ENCODE measurements at regions not wholly inside any gene's neighbourhood (a gene's known extent, or its start where the extent isn't known, plus 50 kb on each side); places are given as distances from the start of the nearest gene placed in this dataset.
"Not testable (repeated sequence)": the region's sequence is repeated elsewhere in the genome, so short reads cannot be mapped to it uniquely, and the experiment has no call there.

DNA sequence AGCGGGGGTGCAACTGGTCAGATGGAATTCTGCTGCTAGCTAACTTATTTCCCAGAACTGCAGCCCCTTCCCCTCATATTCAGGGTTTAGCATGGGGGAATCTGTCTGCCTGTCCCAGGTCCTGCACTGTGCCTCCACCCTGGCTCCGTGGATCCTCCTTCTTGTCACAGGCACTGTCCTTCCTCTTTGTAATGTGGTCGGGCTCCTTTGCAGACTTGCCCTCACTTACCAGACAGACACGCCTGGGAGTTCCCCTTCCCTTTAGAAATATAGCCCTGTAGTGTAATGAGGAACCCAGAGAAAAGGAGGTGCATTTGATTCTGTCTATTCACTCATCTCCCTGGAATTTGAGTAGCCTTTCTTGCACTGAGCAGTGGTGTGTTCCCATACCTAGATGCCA is 108.7 kb downstream of the TRIM43 start:
- TF ChIP-seq, protein P1, sequence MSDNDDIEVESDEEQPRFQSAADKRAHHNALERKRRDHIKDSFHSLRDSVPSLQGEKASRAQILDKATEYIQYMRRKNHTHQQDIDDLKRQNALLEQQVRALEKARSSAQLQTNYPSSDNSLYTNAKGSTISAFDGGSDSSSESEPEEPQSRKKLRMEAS (IDR thresholded peaks at IDR 0.05; ENCODE audit: low read depth, low read length), result no peak
- TF ChIP-seq MYC (IDR thresholded peaks at IDR 0.05; ENCODE audit: low read depth, low read length) (no peak), POLR2A (IDR thresholded peaks at IDR 0.05; ENCODE audit: extremely low read depth, insufficient read length) (no peak)
- TF ChIP-seq, protein P2, sequence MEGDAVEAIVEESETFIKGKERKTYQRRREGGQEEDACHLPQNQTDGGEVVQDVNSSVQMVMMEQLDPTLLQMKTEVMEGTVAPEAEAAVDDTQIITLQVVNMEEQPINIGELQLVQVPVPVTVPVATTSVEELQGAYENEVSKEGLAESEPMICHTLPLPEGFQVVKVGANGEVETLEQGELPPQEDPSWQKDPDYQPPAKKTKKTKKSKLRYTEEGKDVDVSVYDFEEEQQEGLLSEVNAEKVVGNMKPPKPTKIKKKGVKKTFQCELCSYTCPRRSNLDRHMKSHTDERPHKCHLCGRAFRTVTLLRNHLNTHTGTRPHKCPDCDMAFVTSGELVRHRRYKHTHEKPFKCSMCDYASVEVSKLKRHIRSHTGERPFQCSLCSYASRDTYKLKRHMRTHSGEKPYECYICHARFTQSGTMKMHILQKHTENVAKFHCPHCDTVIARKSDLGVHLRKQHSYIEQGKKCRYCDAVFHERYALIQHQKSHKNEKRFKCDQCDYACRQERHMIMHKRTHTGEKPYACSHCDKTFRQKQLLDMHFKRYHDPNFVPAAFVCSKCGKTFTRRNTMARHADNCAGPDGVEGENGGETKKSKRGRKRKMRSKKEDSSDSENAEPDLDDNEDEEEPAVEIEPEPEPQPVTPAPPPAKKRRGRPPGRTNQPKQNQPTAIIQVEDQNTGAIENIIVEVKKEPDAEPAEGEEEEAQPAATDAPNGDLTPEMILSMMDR (IDR thresholded peaks at IDR 0.05; ENCODE audit: low read depth, low read length), result no peak
- peak; percentile 36 for DNase-seq (ENCODE audit: low read depth)
- no peak overlapping the region for H3K4me3 ChIP-seq (ENCODE audit: low read depth, low read length)

DNA sequence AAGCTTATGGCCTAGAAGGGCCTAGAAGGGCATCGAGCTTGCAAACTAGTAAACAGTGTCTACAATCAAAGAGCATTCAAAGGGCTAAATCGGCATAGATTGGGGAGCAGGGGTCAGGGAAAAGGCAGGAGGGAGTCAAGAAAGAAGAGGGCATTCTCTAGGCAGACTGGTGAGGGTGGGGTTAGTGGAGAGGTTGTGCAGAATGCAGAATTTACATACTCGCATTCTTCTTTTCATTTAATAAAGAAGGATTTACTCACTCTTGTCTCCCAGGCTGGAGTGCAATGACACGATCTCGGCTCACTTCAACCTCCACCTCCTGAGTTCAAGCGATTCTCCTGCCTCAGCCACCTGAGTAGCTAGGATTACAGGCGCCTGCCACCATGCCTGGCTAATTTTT is 110.7 kb downstream of the TRIM43 start:
- no peak overlapping the region for H3K4me3 ChIP-seq (ENCODE audit: low read depth, low read length)
- no peak for DNase-seq (ENCODE audit: low read depth)
- TF ChIP-seq POLR2A (IDR thresholded peaks at IDR 0.05; ENCODE audit: extremely low read depth, insufficient read length) (no peak), MYC (IDR thresholded peaks at IDR 0.05; ENCODE audit: low read depth, low read length) (no peak)
- TF ChIP-seq, protein P2 (IDR thresholded peaks at IDR 0.05; ENCODE audit: low read depth, low read length), result no peak
- TF ChIP-seq, protein P1 (IDR thresholded peaks at IDR 0.05; ENCODE audit: low read depth, low read length), result no peak

DNA sequence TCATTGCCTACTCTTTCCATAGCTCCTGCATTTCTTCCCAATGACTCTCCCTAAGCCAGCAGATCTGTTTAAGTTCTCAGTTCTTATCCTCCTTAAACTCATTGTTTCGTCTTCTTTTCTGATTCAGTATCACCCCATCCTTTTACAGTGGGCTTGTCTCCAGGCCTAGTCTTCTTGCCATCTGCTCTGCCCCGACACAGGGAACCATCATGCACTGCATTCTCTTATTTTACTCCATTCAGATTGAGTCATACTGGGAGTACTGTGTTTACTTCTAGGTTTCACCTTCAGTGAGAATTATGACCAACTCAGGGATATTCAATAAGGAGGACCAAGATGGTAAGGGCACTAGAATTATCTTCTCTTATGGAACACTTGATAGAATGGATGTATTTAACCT is 115.4 kb downstream of the TRIM43 start:
- not testable (repeated sequence) for DNase-seq (ENCODE audit: low read depth); H3K4me3 ChIP-seq (ENCODE audit: low read depth, low read length)

DNA sequence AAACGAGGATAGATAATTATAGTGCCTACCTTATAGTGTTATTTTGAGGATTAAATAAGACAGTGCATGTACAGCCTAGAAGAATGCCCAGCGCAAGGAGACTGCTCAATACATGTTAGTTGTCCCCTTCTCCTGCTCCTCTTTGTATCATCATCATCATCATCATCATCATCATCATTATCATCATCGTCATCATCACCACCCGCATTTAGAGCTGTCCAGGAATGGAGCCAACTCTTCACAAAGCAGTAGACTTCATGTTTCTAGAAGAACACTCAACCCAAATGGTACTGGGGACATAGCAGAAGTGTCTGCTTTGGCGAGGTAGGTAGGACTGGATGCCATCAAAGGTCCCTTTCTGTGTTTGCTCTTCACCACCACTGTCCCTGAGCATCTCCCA is 116.0 kb downstream of the TRIM43 start:
- no peak overlapping the region for H3K4me3 ChIP-seq (ENCODE audit: low read depth, low read length)
- DNase-seq (ENCODE audit: low read depth), result no peak
- TF ChIP-seq, protein P2 (IDR thresholded peaks at IDR 0.05; ENCODE audit: low read depth, low read length), result no peak
- TF ChIP-seq, protein P1 (IDR thresholded peaks at IDR 0.05; ENCODE audit: low read depth, low read length), result no peak
- TF ChIP-seq POLR2A (IDR thresholded peaks at IDR 0.05; ENCODE audit: extremely low read depth, insufficient read length) (no peak), MYC (IDR thresholded peaks at IDR 0.05; ENCODE audit: low read depth, low read length) (no peak)

DNA sequence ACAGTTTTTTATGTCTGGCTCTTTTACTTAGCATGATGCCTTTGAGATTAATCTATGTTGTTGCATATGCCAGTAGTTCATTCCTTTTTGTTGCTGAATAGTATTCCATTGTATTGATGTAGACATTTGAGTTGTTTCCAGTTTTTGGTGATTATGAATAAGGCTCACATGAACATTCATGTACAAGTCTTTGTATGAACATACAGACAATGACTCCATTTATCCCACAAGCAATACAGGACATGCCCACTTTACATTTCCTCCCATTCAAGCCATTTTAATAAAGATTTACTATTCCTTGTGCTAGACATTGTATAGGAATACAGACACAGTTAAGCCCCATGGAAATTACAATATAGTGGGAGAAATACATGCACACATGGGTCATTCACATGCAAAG is 118.0 kb downstream of the TRIM43 start:
- TF ChIP-seq, protein P2 (IDR thresholded peaks at IDR 0.05; ENCODE audit: low read depth, low read length), result no peak
- TF ChIP-seq, protein P1 (IDR thresholded peaks at IDR 0.05; ENCODE audit: low read depth, low read length), result no peak
- no peak for TF ChIP-seq POLR2A (IDR thresholded peaks at IDR 0.05; ENCODE audit: extremely low read depth, insufficient read length)
- no peak for DNase-seq (ENCODE audit: low read depth)

DNA sequence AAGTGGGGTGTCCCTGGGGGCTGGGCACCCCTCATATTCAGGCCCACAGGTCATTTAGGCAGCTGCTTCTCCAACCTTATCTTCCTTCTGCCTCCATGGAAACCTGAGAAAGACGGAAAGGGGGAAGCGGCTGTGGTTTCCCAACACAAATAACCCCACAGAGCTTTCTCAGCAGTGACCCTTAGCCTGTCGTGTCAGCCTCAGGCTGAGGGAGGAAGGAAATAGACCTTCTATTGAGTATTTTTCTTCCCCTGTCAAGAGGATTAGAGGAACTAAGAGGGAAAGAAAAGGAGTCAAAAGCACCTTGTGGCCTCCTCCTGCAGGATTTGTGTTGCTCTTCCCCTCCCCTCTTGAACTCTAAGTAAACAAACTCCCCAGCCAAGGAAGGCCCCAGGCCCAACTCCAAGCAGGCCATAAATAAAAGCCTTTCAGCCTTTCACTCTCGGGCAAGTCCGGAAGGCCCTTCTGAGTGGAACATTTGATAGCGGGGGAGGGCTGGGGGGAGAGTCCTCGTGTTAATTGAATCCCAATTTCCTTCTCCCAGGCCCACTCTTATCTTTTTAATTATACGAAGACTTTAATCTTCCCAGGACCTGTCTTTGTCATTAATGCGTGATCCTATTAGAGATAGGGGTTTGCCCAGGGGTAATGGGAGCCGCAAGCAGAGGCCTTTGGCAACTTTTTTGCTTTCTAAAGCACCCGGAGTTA is 121.8 kb downstream of the TRIM43 start:
- DNase-seq (ENCODE audit: low read depth); H3K4me3 ChIP-seq (ENCODE audit: low read depth, low read length): not testable (repeated sequence)

More for the DNA sequence above, 118.0 kb downstream of the TRIM43 start:
- no peak overlapping the region for H3K4me3 ChIP-seq (ENCODE audit: low read depth, low read length)

DNA sequence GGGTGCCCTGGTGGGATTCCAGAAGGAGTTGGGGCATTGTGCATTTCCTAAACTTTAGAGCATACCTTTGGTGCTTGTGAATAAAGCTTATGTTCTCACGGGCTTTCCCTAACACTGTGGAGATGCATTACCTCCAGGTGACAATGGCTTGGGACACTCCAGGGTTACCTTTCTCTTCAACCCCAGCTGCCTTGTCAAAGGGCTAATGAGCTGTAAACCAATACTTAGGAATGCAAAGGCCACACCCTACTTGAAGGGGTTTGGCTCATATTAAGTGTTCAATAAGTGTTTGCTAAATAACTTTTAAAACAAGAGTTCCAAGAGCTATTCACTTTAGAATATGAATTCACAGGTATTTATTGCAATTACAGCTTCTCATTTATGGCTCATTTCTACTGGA is 122.6 kb downstream of the TRIM43 start:
- H3K4me3 ChIP-seq (ENCODE audit: low read depth, low read length); DNase-seq (ENCODE audit: low read depth): not testable (repeated sequence)
